ENCODE measurements at regions not wholly inside any gene's neighbourhood (a gene's known extent, or its start where the extent isn't known, plus 50 kb on each side); places are given as distances from the start of the nearest gene placed in this dataset.
"Not testable (repeated sequence)": the region's sequence is repeated elsewhere in the genome, so short reads cannot be mapped to it uniquely, and the experiment has no call there.

GRCh38 chr2:144115739-144116291 lies 404.1 kb downstream of the ZEB2 start:
- Mint-ChIP-seq H3K4me1 (ENCODE audit: low read depth) (peaks cover 10% of the 10 kb centered on the region), H3K36me3 (ENCODE audit: low read depth) (peaks cover 9% of the 10 kb centered on the region), H3K9me3 (peaks cover 9% of the 10 kb centered on the region), H3K27ac (no peak overlapping the region), H3K27me3 (ENCODE audit: low read depth) (no peaks in the 10 kb centered on the region), H3K4me3 (ENCODE audit: low read depth) (no peak overlapping the region)
- no peak for DNase-seq (ENCODE audit: low spot score)
- intact Hi-C loops (cut with micrococcal nuclease): no loop called here

GRCh38 chr2:144114760-144115159 lies 405.2 kb downstream of the ZEB2 start:
- no peak for DNase-seq (ENCODE audit: low spot score)
- Mint-ChIP-seq H3K4me1 (ENCODE audit: low read depth) (peaks cover 10% of the 10 kb centered on the region), H3K27ac (no peak overlapping the region), H3K4me3 (ENCODE audit: low read depth) (no peak overlapping the region), H3K9me3 (peaks cover 9% of the 10 kb centered on the region), H3K36me3 (ENCODE audit: low read depth) (peaks cover 9% of the 10 kb centered on the region), H3K27me3 (ENCODE audit: low read depth) (no peaks in the 10 kb centered on the region)
- intact Hi-C loops (cut with micrococcal nuclease): no loop called here

GRCh38 chr2:144111437-144111836 lies 408.5 kb downstream of the ZEB2 start:
- H3K4me1 Mint-ChIP-seq (ENCODE audit: low read depth): peaks cover 3% of the 10 kb centered on the region
- no peak for DNase-seq (ENCODE audit: low spot score)
- H3K27ac Mint-ChIP-seq: no peak overlapping the region
- peaks cover 31% of the 10 kb centered on the region for H3K9me3 Mint-ChIP-seq
- no peaks in the 10 kb centered on the region for H3K27me3 Mint-ChIP-seq (ENCODE audit: low read depth)
- H3K4me3 Mint-ChIP-seq (ENCODE audit: low read depth): no peak overlapping the region
- peaks cover 26% of the 10 kb centered on the region for H3K36me3 Mint-ChIP-seq (ENCODE audit: low read depth)
- intact Hi-C loops (cut with micrococcal nuclease): no loop called here

- not testable (repeated sequence) for H3K27ac Mint-ChIP-seq; DNase-seq (ENCODE audit: low spot score); H3K4me1 Mint-ChIP-seq (ENCODE audit: low read depth)
Observed at GRCh38 chr2:144106104-144106503, 413.8 kb downstream of the ZEB2 start.

GRCh38 chr2:144102386-144102785 lies 417.5 kb downstream of the ZEB2 start:
- Mint-ChIP-seq H3K36me3 (ENCODE audit: low read depth) (peaks cover 22% of the 10 kb centered on the region), H3K27me3 (ENCODE audit: low read depth) (no peaks in the 10 kb centered on the region), H3K4me1 (ENCODE audit: low read depth) (peaks cover 17% of the 10 kb centered on the region), H3K9me3 (peaks cover 29% of the 10 kb centered on the region), H3K27ac (no peak overlapping the region), H3K4me3 (ENCODE audit: low read depth) (no peak overlapping the region)
- no peak for DNase-seq (ENCODE audit: low spot score)
- intact Hi-C loops (cut with micrococcal nuclease): no loop called here

More at GRCh38 chr2:144106104-144106503, 413.8 kb downstream of the ZEB2 start:
- H3K4me3 Mint-ChIP-seq (ENCODE audit: low read depth); intact Hi-C loops (cut with micrococcal nuclease); H3K27me3 Mint-ChIP-seq (ENCODE audit: low read depth): not testable (repeated sequence)
- H3K36me3 Mint-ChIP-seq (ENCODE audit: low read depth): peaks cover 32% of the 10 kb centered on the region
- H3K9me3 Mint-ChIP-seq: peaks cover 43% of the 10 kb centered on the region

- Mint-ChIP-seq H3K27me3 (ENCODE audit: low read depth) (no peaks in the 10 kb centered on the region), H3K27ac (peak overlapping the region; percentile 38), H3K9me3 (peaks cover 15% of the 10 kb centered on the region), H3K4me3 (ENCODE audit: low read depth) (no peak overlapping the region), H3K4me1 (ENCODE audit: low read depth) (peaks cover 22% of the 10 kb centered on the region), H3K36me3 (ENCODE audit: low read depth) (peaks cover 6% of the 10 kb centered on the region)
- intact Hi-C loops (cut with micrococcal nuclease): no loop called here
- no peak for DNase-seq (ENCODE audit: low spot score)
Observed at GRCh38 chr2:144099780-144100377, 420.0 kb downstream of the ZEB2 start.

GRCh38 chr2:144099340-144099739 lies 420.6 kb downstream of the ZEB2 start:
- H3K27me3 Mint-ChIP-seq (ENCODE audit: low read depth): no peaks in the 10 kb centered on the region
- peak overlapping the region; percentile 38 for H3K27ac Mint-ChIP-seq
- DNase-seq (ENCODE audit: low spot score): no peak
- H3K9me3 Mint-ChIP-seq: peaks cover 17% of the 10 kb centered on the region
- no peak overlapping the region for H3K4me3 Mint-ChIP-seq (ENCODE audit: low read depth)
- intact Hi-C loops (cut with micrococcal nuclease): no loop called here
- peaks cover 22% of the 10 kb centered on the region for H3K4me1 Mint-ChIP-seq (ENCODE audit: low read depth)
- H3K36me3 Mint-ChIP-seq (ENCODE audit: low read depth): peaks cover 11% of the 10 kb centered on the region

GRCh38 chr2:144097440-144098225 lies 422.3 kb downstream of the ZEB2 start:
- peaks cover 13% of the 10 kb centered on the region for H3K36me3 Mint-ChIP-seq (ENCODE audit: low read depth)
- H3K27me3 Mint-ChIP-seq (ENCODE audit: low read depth): no peaks in the 10 kb centered on the region
- H3K27ac Mint-ChIP-seq: peak overlapping the region; percentile 23
- intact Hi-C loops (cut with micrococcal nuclease): no loop called here
- no peak for DNase-seq (ENCODE audit: low spot score)
- H3K9me3 Mint-ChIP-seq: peaks cover 22% of the 10 kb centered on the region
- H3K4me3 Mint-ChIP-seq (ENCODE audit: low read depth): no peak overlapping the region
- H3K4me1 Mint-ChIP-seq (ENCODE audit: low read depth): peaks cover 22% of the 10 kb centered on the region

- H3K27me3 Mint-ChIP-seq (ENCODE audit: low read depth): no peaks in the 10 kb centered on the region
- H3K4me3 Mint-ChIP-seq (ENCODE audit: low read depth): no peak overlapping the region
- peaks cover 30% of the 10 kb centered on the region for H3K9me3 Mint-ChIP-seq
- DNase-seq (ENCODE audit: low spot score): no peak
- intact Hi-C loops (cut with micrococcal nuclease): no loop called here
- H3K27ac Mint-ChIP-seq: no peak overlapping the region
- peaks cover 24% of the 10 kb centered on the region for H3K4me1 Mint-ChIP-seq (ENCODE audit: low read depth)
- H3K36me3 Mint-ChIP-seq (ENCODE audit: low read depth): peaks cover 17% of the 10 kb centered on the region
Observed at GRCh38 chr2:144096531-144096930, 423.4 kb downstream of the ZEB2 start.

- Mint-ChIP-seq H3K4me3 (ENCODE audit: low read depth) (no peak overlapping the region), H3K27ac (no peak overlapping the region), H3K36me3 (ENCODE audit: low read depth) (peaks cover 25% of the 10 kb centered on the region), H3K4me1 (ENCODE audit: low read depth) (peaks cover 17% of the 10 kb centered on the region), H3K9me3 (peaks cover 39% of the 10 kb centered on the region), H3K27me3 (ENCODE audit: low read depth) (no peaks in the 10 kb centered on the region)
- DNase-seq (ENCODE audit: low spot score): no peak
- intact Hi-C loops (cut with micrococcal nuclease): no loop called here
Observed at GRCh38 chr2:144094408-144095151, 425.3 kb downstream of the ZEB2 start.

GRCh38 chr2:144091622-144092021 lies 428.3 kb downstream of the ZEB2 start:
- Mint-ChIP-seq H3K4me3 (ENCODE audit: low read depth) (no peak overlapping the region), H3K9me3 (peaks cover 59% of the 10 kb centered on the region), H3K36me3 (ENCODE audit: low read depth) (peaks cover 51% of the 10 kb centered on the region), H3K27me3 (ENCODE audit: low read depth) (no peaks in the 10 kb centered on the region), H3K4me1 (ENCODE audit: low read depth) (peaks cover 24% of the 10 kb centered on the region), H3K27ac (no peak overlapping the region)
- no peak for DNase-seq (ENCODE audit: low spot score)
- intact Hi-C loops (cut with micrococcal nuclease): no loop called here

- H3K4me1 Mint-ChIP-seq (ENCODE audit: low read depth): peaks cover 31% of the 10 kb centered on the region
- H3K27me3 Mint-ChIP-seq (ENCODE audit: low read depth): no peaks in the 10 kb centered on the region
- DNase-seq (ENCODE audit: low spot score): no peak
- H3K27ac Mint-ChIP-seq: no peak overlapping the region
- H3K36me3 Mint-ChIP-seq (ENCODE audit: low read depth): peaks cover 45% of the 10 kb centered on the region
- peaks cover 41% of the 10 kb centered on the region for H3K9me3 Mint-ChIP-seq
- intact Hi-C loops (cut with micrococcal nuclease): loop anchor here (5.0 to 10.0 kb wide), 6 partner anchors 43 to 483 kb away; no protein-coding TSS in a partner anchor
- no peak overlapping the region for H3K4me3 Mint-ChIP-seq (ENCODE audit: low read depth)
Observed at GRCh38 chr2:144088863-144089262, 431.1 kb downstream of the ZEB2 start.
